K562 (cell line): ENCODE measurements at regions not wholly inside any gene's neighbourhood (a gene's known extent, or its start where the extent isn't known, plus 50 kb on each side); places are given as distances from the start of the nearest gene placed in this dataset.

Source experiments
- ATAC-seq: fragments of 200-7000 bp; cut with Tn5 transposase; 3 replicates; pipeline ENCODE4 v1.9.1; 2020; ENCODE audit warnings: moderate library complexity
- BruUV-seq: library from RNA; stranded (reverse); fragments of 400-500 nt; replicated peaks from 2 replicates; lab custom pipeline; 2021; lab: Mats Ljungman, UMichigan
- CTCF ChIA-PET: fragments of 300-600 bp; formaldehyde crosslinking; extraction: SDS; loops from one replicate; lab custom pipeline; 2021; ENCODE audit warnings: low intra/inter-chr PET ratio; lab: Yijun Ruan, JAX
- POLR2A ChIA-PET: fragments of 300-600, 350-650 bp; sonication (Branson Sonifier 250); formaldehyde crosslinking; extraction: SDS; loops from one replicate; lab custom pipeline; 2021; ENCODE audit warnings: antibody characterized with exemption, inconsistent platforms; lab: Yijun Ruan, JAX
- DNase-seq, 4 experiments: peaks; one replicate each; pipeline versions ENCODE4 v3.0.0 to v3.0.0-alpha.2; 2011 to 2018; ENCODE audit warnings: low spot score in 3 of 4, mixed read lengths in 3 of 4; ENCODE audit errors: extremely low read depth in 1 of 4
- FAIRE-seq: peaks from 2 replicates; lab custom pipeline; 2011; peaks lifted over from hg19 to GRCh38; lab: Jason Lieb, UNC
- H2AFZ ChIP-seq: 2 replicates; pipeline ENCODE4 v1.6.0; 2011; ENCODE audit warnings: low read depth, low read length, control low read depth, inconsistent platforms
- H3K27ac ChIP-seq: fragments of 200-600 bp; 3 replicates; pipeline ENCODE4 v1.8.0; 2011; ENCODE audit warnings: low read depth, mild to moderate bottlenecking, control low read depth, inconsistent platforms, low read length, moderate library complexity, mixed read lengths; ENCODE audit errors: extremely low read depth
- H3K27me3 ChIP-seq, 2 experiments: fragments of 300-600 bp in 1 of 2; 2 replicates in 1 of 2; 3 replicates in 1 of 2; pipeline versions ENCODE4 v1.6.0 to v1.8.0; 2011; ENCODE audit warnings: inconsistent platforms in 2 of 2, low read length in 2 of 2, mild to moderate bottlenecking in 1 of 2, mixed read lengths in 1 of 2, moderate library complexity in 1 of 2; ENCODE audit not compliant: control insufficient read depth in 2 of 2, insufficient read depth in 2 of 2
- H3K36me3 ChIP-seq: fragments of 300-600 bp; 3 replicates; pipeline ENCODE4 v1.8.0; 2011; ENCODE audit warnings: mild to moderate bottlenecking, low read length, inconsistent platforms; ENCODE audit not compliant: control insufficient read depth, insufficient read depth
- H3K4me1 ChIP-seq, 2 experiments: fragments of 200-600 bp in 1 of 2; replicated peaks in 1 of 2; 2 replicates in 1 of 2; 3 replicates in 1 of 2; pipeline versions ENCODE4 v1.5.1 to v1.8.0; 2011; ENCODE audit warnings: inconsistent platforms in 2 of 2, low read length in 2 of 2, mild to moderate bottlenecking in 1 of 2, mixed read lengths in 1 of 2, moderate library complexity in 1 of 2; ENCODE audit not compliant: control insufficient read depth in 2 of 2, insufficient read depth in 2 of 2
- H3K4me2 ChIP-seq: 2 replicates; pipeline ENCODE4 v1.6.1; 2011; ENCODE audit warnings: low read length, control low read depth, inconsistent platforms, mixed read lengths; ENCODE audit not compliant: insufficient read depth
- H3K4me3 ChIP-seq: fragments of 200-600 bp; sonication (generic), shearing (Covaris generic); 2 replicates; pipeline ENCODE4 v1.5.1; 2016; ENCODE audit warnings: control low read depth, inconsistent platforms
- H3K79me2 ChIP-seq: fragments of 200-600 bp; 3 replicates; pipeline ENCODE4 v1.8.0; 2011; ENCODE audit warnings: low read length, inconsistent platforms; ENCODE audit not compliant: control insufficient read depth, insufficient read depth
- H3K9ac ChIP-seq, 2 experiments: 2 replicates each; pipeline versions ENCODE4 v1.6.0 to v1.6.1; 2011; ENCODE audit warnings: low read depth in 2 of 2, low read length in 2 of 2, control low read depth in 1 of 2, inconsistent platforms in 1 of 2, mild to moderate bottlenecking in 1 of 2, mixed read lengths in 1 of 2; ENCODE audit not compliant: insufficient read depth in 1 of 2
- H3K9me1 ChIP-seq: one replicate; pipeline ENCODE4 v1.6.0; 2011; ENCODE audit warnings: inconsistent platforms, mild to moderate bottlenecking, low read length, moderate library complexity; ENCODE audit not compliant: control insufficient read depth, insufficient read depth
- H3K9me3 ChIP-seq: replicated peaks from 2 replicates; pipeline ENCODE4 v1.5.1; 2011; ENCODE audit warnings: low read depth, low read length, inconsistent platforms; ENCODE audit not compliant: control insufficient read depth, insufficient read depth
- H4K20me1 ChIP-seq: replicated peaks from 2 replicates; pipeline ENCODE4 v1.6.1; 2011; ENCODE audit warnings: low read length, inconsistent platforms, mixed read lengths; ENCODE audit not compliant: control insufficient read depth, insufficient read depth
- EZH2 ChIP-seq: IDR thresholded peaks from 2 replicates; pipeline ENCODE4 v1.6.1; 2012; ENCODE audit warnings: low read depth, mild to moderate bottlenecking, inconsistent platforms, low read length, borderline replicate concordance
- FOXM1 ChIP-seq, 2 experiments: fragments of 450-650 bp in 1 of 2; sonication (generic) in 1 of 2; formaldehyde crosslinking in 1 of 2; IDR thresholded peaks; 2 replicates each; pipeline versions ENCODE4 v1.6.1 to v1.9.0; 2017 to 2022; ENCODE audit warnings: low read depth in 2 of 2, mild to moderate bottlenecking in 2 of 2, missing genetic modification reagents in 1 of 2, moderate library complexity in 1 of 2
- MAZ ChIP-seq, 2 experiments: fragments of 450-650 bp in 1 of 2; sonication (generic) in 1 of 2; formaldehyde crosslinking; IDR thresholded peaks in 1 of 2; conservative IDR thresholded peaks in 1 of 2; 2 replicates each; pipeline versions ENCODE4 v1.4.0 to v1.5.0; 2020; ENCODE audit warnings: mild to moderate bottlenecking in 1 of 2, missing genetic modification reagents in 1 of 2
- NFE2 ChIP-seq: IDR thresholded peaks from 2 replicates; pipeline ENCODE4 v1.6.1; 2014; ENCODE audit warnings: antibody characterized with exemption, low read depth
- PCBP1 ChIP-seq: fragments of 200-400 bp; formaldehyde crosslinking; IDR thresholded peaks from 2 replicates; pipeline ENCODE4 v1.6.1; 2018; ENCODE audit warnings: mild to moderate bottlenecking, low read depth, low read length; ENCODE audit not compliant: poor library complexity, severe bottlenecking
- RB1 ChIP-seq: fragments of 450-650 bp; IDR thresholded peaks from 2 replicates; pipeline ENCODE4 v1.6.1; 2017; ENCODE audit warnings: low read depth, mild to moderate bottlenecking
- ZBTB43 ChIP-seq: sonication (generic); formaldehyde crosslinking; IDR thresholded peaks from 2 replicates; pipeline ENCODE4 v1.8.0; 2023; ENCODE audit warnings: mild to moderate bottlenecking, missing genetic modification reagents
- ZNF140 ChIP-seq: fragments of 250-450 bp; sonication (Bioruptor Pico); IDR thresholded peaks from 2 replicates; pipeline ENCODE4 v1.8.0; 2021; ENCODE audit warnings: moderate library complexity, mild to moderate bottlenecking, inconsistent platforms
- ZNF143 ChIP-seq: sonication (generic); formaldehyde crosslinking; IDR thresholded peaks from 2 replicates; pipeline ENCODE4 v1.9.0; 2022; ENCODE audit warnings: mild to moderate bottlenecking, missing genetic modification reagents
- ZNF384 ChIP-seq: IDR thresholded peaks from 2 replicates; pipeline ENCODE4 v1.6.1; 2012; ENCODE audit warnings: low read depth, low read length, improper control_type of control experiment
- ZNF655 ChIP-seq: fragments of 250-450 bp; sonication (Bioruptor Pico); IDR thresholded peaks from 2 replicates; pipeline ENCODE4 v1.5.0; 2021
- WGBS: fragments of 100-300 bp; shearing (Covaris generic); methylation state at CpG from one replicate; pipeline ENCODE4 v1.1.6; 2016; ENCODE audit warnings: low coverage, mixed read lengths; ENCODE audit not compliant: insufficient coverage; ENCODE audit errors: missing lambda C conversion rate; 5-methylcytosine and 5-hydroxymethylcytosine counted together
- in situ Hi-C: fragments of 300-500 bp; cut with MboI; formaldehyde crosslinking; loops from 4 replicates; pipeline ENCODE4 v1.15.0; 2018; ENCODE audit warnings: inconsistent platforms, mixed read lengths
- intact Hi-C: fragments of 100-400 bp; cut with micrococcal nuclease; formaldehyde crosslinking; loops from 2 replicates; pipeline ENCODE4 v1.14.2; 2022

- Histone ChIP-seq H3K9me3 (no peaks in the 10 kb centered on the region), H3K4me2 (no peak overlapping the region), H3K79me2 (no peaks in the 10 kb centered on the region), H2AFZ (no peak overlapping the region), H3K27me3 (no peaks in the 10 kb centered on the region), H3K4me3 (no peak overlapping the region), H3K36me3 (no peaks in the 10 kb centered on the region), H4K20me1 (no peaks in the 10 kb centered on the region), H3K9ac (no peak overlapping the region), H3K9me1 (no peaks in the 10 kb centered on the region), H3K4me1 (no peaks in the 10 kb centered on the region), H3K27ac (no peak overlapping the region)
- FAIRE-seq (no peak), DNase-seq (no peak), ATAC-seq (no peak)
- BruUV-seq, result no TSS peak
- in situ Hi-C loops, result no loop called here
- ChIA-PET POLR2A (no interaction called here), CTCF (no interaction called here)
- WGBS, result 0% methylated on average over 1 of the region's 1 CpG
- TF ChIP-seq PCBP1 (no peak), NFE2 (no peak), ZBTB43 (CRISPR knock-in tag) (no peak)
- intact Hi-C loops, result no loop called here
Observed at GRCh38 chr3:145087038-145087437, 1073.9 kb downstream of the PLOD2 start.

- FAIRE-seq, result no peak
- 0% methylated on average over 2 of the region's 2 CpGs for WGBS
- H3K79me2 ChIP-seq, result no peaks in the 10 kb centered on the region
- no peak overlapping the region for H3K27ac ChIP-seq
- no peaks in the 10 kb centered on the region for H3K9me3 ChIP-seq
- ChIA-PET CTCF (no interaction called here), POLR2A (no interaction called here)
- in situ Hi-C loops (no loop called here), intact Hi-C loops (no loop called here)
- no peaks in the 10 kb centered on the region for H3K36me3 ChIP-seq
- no peak overlapping the region for H3K4me3 ChIP-seq
- H2AFZ ChIP-seq, result no peak overlapping the region
- H3K9ac ChIP-seq, result no peak overlapping the region
- no TSS peak for BruUV-seq
- H3K9me1 ChIP-seq, result no peaks in the 10 kb centered on the region
- no peak overlapping the region for H3K4me2 ChIP-seq
- no peaks in the 10 kb centered on the region for H4K20me1 ChIP-seq
- H3K27me3 ChIP-seq, result no peaks in the 10 kb centered on the region
- H3K4me1 ChIP-seq, result no peaks in the 10 kb centered on the region
- no peak for ATAC-seq
- DNase-seq, result no peak
- TF ChIP-seq EZH2, result no peak
- no peak for TF ChIP-seq ZNF384
- TF ChIP-seq ZNF143 (CRISPR knock-in tag), result no peak
- TF ChIP-seq FOXM1 (IDR thresholded peaks at IDR 0.05; ENCODE audit: low read depth), result no peak
- no peak for TF ChIP-seq FOXM1 (CRISPR knock-in tag; IDR thresholded peaks at IDR 0.05; ENCODE audit: low read depth)
- TF ChIP-seq RB1, result no peak
- no peak for TF ChIP-seq ZNF655
- no peak for TF ChIP-seq ZNF140
- TF ChIP-seq MAZ (CRISPR knock-in tag; conservative IDR thresholded peaks at IDR 0.05 in 1 of 2, IDR thresholded peaks at IDR 0.05 in 1 of 2), result no peak
Observed at GRCh38 chr3:145088917-145089316, 1072.1 kb downstream of the PLOD2 start.
